H1 (cell line): ENCODE measurements at regions not wholly inside any gene's neighbourhood (a gene's known extent, or its start where the extent isn't known, plus 50 kb on each side); places are given as distances from the start of the nearest gene placed in this dataset.

Source experiments
- EP300 ChIP-seq, 2 experiments: IDR thresholded peaks; 1 replicate in 1 of 2; 2 replicates in 1 of 2; pipeline ENCODE4 v1.6.1; 2011 to 2012; ENCODE audit warnings: low read depth in 2 of 2, low read length in 2 of 2, mild to moderate bottlenecking in 2 of 2, borderline replicate concordance in 1 of 2, inconsistent platforms in 1 of 2, moderate library complexity in 1 of 2
- GABPA ChIP-seq: IDR thresholded peaks from 2 replicates; pipeline ENCODE4 v1.6.1; 2011; ENCODE audit warnings: mild to moderate bottlenecking, low read length, moderate library complexity, borderline replicate concordance; ENCODE audit not compliant: insufficient read depth
- POLR2AphosphoS5 ChIP-seq: IDR thresholded peaks from 2 replicates; pipeline ENCODE4 v1.6.1; 2011; ENCODE audit warnings: low read depth, low read length
- RAD21 ChIP-seq, 2 experiments: IDR thresholded peaks in 1 of 2; conservative IDR thresholded peaks in 1 of 2; 2 replicates each; pipeline ENCODE4 v1.6.1; 2011; ENCODE audit warnings: low read depth in 2 of 2, low read length in 2 of 2, improper control_type of control experiment in 1 of 2, inconsistent platforms in 1 of 2, mild to moderate bottlenecking in 1 of 2, moderate library complexity in 1 of 2
- RBBP5 ChIP-seq: IDR thresholded peaks from 2 replicates; pipeline ENCODE4 v1.7.1; 2012; ENCODE audit warnings: low read depth, mild to moderate bottlenecking, inconsistent platforms, low read length, moderate library complexity, borderline replicate concordance
- TAF1 ChIP-seq: IDR thresholded peaks from 2 replicates; pipeline ENCODE4 v1.6.1; 2011; ENCODE audit warnings: mild to moderate bottlenecking, low read depth, low read length
- TF ChIP-seq, protein P1 (sequence below), 3 experiments: IDR thresholded peaks; 1 replicate in 2 of 3; 2 replicates in 1 of 3; pipeline versions ENCODE4 v1.5.1 to v1.6.1; 2011; ENCODE audit warnings: low read length in 3 of 3, mild to moderate bottlenecking in 3 of 3, inconsistent platforms in 2 of 3, low read depth in 1 of 3, moderate library complexity in 1 of 3; ENCODE audit not compliant: insufficient read depth in 1 of 3; ENCODE audit errors: control extremely low read depth in 1 of 3

DNA sequence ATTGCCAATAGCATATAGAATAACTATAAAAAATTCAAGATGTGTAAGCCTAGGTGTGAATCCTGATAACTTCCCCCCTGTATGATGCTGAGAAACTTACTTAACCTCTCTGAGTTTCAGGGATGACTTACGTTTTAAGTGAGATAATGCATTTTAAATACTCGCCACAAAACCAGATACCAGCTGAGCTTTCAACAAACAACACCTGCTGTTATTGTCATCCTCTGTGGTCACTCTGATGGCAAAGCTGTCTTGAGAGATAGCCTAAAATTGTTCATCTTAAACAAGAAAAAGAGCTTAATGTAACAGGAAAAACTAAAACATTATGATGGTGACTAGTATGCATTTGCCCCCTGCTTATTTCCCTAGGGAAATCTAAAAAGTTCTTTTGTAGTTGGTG, 131.5 kb downstream of the RAD51AP2 start:
- TF ChIP-seq RBBP5 (no peak), EP300 (IDR thresholded peaks at IDR 0.05; ENCODE audit: borderline replicate concordance in 1 of 2, low read depth in 2 of 2, low read length in 2 of 2) (no peak), RAD21 (IDR thresholded peaks at IDR 0.05 in 1 of 2, conservative IDR thresholded peaks at IDR 0.05 in 1 of 2; ENCODE audit: low read depth in 2 of 2, low read length in 2 of 2) (no peak), TAF1 (no peak), GABPA (no peak), POLR2AphosphoS5 (no peak)
- TF ChIP-seq, protein P1, sequence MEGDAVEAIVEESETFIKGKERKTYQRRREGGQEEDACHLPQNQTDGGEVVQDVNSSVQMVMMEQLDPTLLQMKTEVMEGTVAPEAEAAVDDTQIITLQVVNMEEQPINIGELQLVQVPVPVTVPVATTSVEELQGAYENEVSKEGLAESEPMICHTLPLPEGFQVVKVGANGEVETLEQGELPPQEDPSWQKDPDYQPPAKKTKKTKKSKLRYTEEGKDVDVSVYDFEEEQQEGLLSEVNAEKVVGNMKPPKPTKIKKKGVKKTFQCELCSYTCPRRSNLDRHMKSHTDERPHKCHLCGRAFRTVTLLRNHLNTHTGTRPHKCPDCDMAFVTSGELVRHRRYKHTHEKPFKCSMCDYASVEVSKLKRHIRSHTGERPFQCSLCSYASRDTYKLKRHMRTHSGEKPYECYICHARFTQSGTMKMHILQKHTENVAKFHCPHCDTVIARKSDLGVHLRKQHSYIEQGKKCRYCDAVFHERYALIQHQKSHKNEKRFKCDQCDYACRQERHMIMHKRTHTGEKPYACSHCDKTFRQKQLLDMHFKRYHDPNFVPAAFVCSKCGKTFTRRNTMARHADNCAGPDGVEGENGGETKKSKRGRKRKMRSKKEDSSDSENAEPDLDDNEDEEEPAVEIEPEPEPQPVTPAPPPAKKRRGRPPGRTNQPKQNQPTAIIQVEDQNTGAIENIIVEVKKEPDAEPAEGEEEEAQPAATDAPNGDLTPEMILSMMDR (IDR thresholded peaks at IDR 0.05; ENCODE audit: control extremely low read depth in 1 of 3, insufficient read depth in 1 of 3, low read depth in 1 of 3, low read length in 3 of 3), result no peak
